Activated gamma-delta T cell treated with anti-CD3 and anti-CD28 coated beads, Interleukin-2, amount 50 U/mL, for 16 hours (primary cell): ENCODE measurements at regions not wholly inside any gene's neighbourhood (a gene's known extent, or its start where the extent isn't known, plus 50 kb on each side); places are given as distances from the start of the nearest gene placed in this dataset.
"Not testable (repeated sequence)": the region's sequence is repeated elsewhere in the genome, so short reads cannot be mapped to it uniquely, and the experiment has no call there.

Experiments used
- DNase-seq: peaks from one replicate; pipeline ENCODE4 v3.0.0-alpha.2; 2020; ENCODE audit warnings: low read depth

GRCh38 chr5:62103863-62104262 lies 202.1 kb upstream of the KIF2A start:
- not testable (repeated sequence) for DNase-seq

GRCh38 chr5:62111428-62111827 lies 194.6 kb upstream of the KIF2A start:
- DNase-seq, result no peak

GRCh38 chr5:62112689-62113228 lies 193.2 kb upstream of the KIF2A start:
- DNase-seq, result no peak

- no peak for DNase-seq
Observed at GRCh38 chr5:62115014-62115413, 191.0 kb upstream of the KIF2A start.

- DNase-seq, result no peak
Observed at GRCh38 chr5:62124266-62124665, 181.7 kb upstream of the KIF2A start.

- DNase-seq, result no peak
Observed at GRCh38 chr5:62126090-62126489, 179.9 kb upstream of the KIF2A start.

- DNase-seq, result no peak
Observed at GRCh38 chr5:62127098-62127736, 178.8 kb upstream of the KIF2A start.

GRCh38 chr5:62130107-62130506 lies 175.9 kb upstream of the KIF2A start:
- no peak for DNase-seq

- no peak for DNase-seq
Observed at GRCh38 chr5:62132276-62132675, 173.7 kb upstream of the KIF2A start.

- DNase-seq, result no peak
Observed at GRCh38 chr5:62133426-62133825, 172.6 kb upstream of the KIF2A start.

- no peak for DNase-seq
Observed at GRCh38 chr5:62134811-62135210, 171.2 kb upstream of the KIF2A start.

GRCh38 chr5:62137628-62138027 lies 168.4 kb upstream of the KIF2A start:
- DNase-seq, result no peak

- DNase-seq, result no peak
Observed at GRCh38 chr5:62138607-62139006, 167.4 kb upstream of the KIF2A start.

GRCh38 chr5:62139741-62140140 lies 166.3 kb upstream of the KIF2A start:
- no peak for DNase-seq

GRCh38 chr5:62142351-62142750 lies 163.7 kb upstream of the KIF2A start:
- no peak for DNase-seq

- DNase-seq, result no peak
Observed at GRCh38 chr5:62143268-62144229, 162.5 kb upstream of the KIF2A start.

GRCh38 chr5:62144401-62145022 lies 161.5 kb upstream of the KIF2A start:
- DNase-seq, result no peak

- DNase-seq, result no peak
Observed at GRCh38 chr5:62149879-62150278, 156.1 kb upstream of the KIF2A start.

GRCh38 chr5:62152394-62153087 lies 153.5 kb upstream of the KIF2A start:
- DNase-seq, result no peak

- DNase-seq, result no peak
Observed at GRCh38 chr5:62154758-62155157, 151.2 kb upstream of the KIF2A start.

GRCh38 chr5:62155988-62156387 lies 150.0 kb upstream of the KIF2A start:
- no peak for DNase-seq

GRCh38 chr5:62167561-62168057 lies 138.4 kb upstream of the KIF2A start:
- DNase-seq, result no peak
